HG03097 (cell line): ENCODE measurements at regions not wholly inside any gene's neighbourhood (a gene's known extent, or its start where the extent isn't known, plus 50 kb on each side); places are given as distances from the start of the nearest gene placed in this dataset.

Experiments used
- ATAC-seq: cut with Tn5 transposase; IDR thresholded peaks from one replicate; pipeline ENCODE4 v1.9.1; 2021; ENCODE audit not compliant: unreplicated experiment, low FRiP score

DNA sequence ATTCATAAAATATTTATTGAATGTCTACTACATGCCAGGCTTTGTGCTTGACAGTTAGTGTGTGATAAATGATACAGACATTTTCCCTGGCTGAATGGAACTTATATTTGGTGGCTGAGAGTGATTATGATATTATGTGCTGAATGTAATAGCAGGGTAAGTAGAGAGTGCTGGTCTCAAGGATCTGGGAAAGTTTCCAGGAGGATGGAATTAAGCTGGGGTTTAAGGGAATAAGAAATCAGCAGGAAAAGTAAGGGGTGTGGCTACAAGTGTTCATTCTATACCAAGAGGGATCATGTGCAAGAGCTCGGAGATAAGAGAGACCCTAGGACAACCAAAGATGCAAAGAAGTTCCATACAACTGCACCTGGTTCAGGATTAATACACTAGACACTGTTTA is 500.1 kb upstream of the CFAP20DC start:
- ATAC-seq = no peak

DNA sequence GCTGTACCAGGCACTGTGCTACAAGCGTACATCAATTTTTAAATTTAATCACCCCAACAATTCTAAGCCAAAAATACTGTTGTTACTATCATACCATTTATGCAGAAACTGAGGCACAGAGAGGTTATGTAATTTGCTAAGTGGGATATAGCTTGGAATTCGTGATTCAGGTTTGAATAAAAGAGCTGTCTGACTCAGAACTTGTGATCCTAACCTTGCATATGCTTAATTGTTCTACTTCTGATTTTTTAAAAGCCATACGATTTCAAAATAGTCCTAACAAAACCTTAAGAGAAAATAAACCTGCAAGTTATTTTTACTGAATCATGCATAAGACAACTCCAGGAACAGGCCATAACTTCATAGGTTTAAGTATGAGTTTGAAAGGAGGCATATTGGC is 498.0 kb upstream of the CFAP20DC start:
- no peak for ATAC-seq

DNA sequence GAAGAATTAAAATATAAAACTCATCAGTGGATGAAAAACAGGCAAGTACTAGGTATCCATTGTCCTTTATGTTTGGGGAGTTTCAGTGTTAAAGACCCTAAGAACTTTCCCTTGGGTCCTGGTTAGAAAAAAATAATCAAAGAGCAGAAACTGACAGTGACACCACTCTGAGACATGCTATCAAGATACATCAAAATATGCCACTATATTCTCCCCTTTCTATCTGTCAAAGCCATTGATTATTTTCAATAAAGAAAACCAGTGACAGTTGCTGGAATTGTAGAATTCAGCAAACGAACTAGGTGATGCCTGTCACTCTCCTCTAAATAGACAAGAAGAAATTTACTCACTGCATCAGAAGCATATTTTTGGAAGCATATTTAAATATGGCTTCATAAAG is 496.7 kb upstream of the CFAP20DC start:
- no peak for ATAC-seq

DNA sequence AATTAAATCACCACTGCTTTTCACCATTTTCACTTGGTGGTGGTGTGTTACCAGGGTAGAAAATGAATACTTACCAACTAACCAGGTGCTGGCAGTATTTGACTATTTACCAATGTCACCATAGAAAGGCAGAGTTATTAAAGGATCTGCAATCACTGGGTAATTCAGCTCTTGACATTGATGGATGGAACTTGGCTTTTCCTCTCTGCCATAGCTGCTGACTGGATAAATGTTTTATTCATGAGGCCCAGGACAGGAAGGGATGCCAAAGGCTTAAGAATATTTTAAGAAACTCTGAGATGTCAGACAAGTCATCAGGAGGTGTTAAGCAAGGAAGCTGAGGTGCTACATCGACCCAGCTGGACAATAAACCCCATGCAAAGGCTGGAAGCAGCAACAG is 495.5 kb upstream of the CFAP20DC start:
- no peak for ATAC-seq

DNA sequence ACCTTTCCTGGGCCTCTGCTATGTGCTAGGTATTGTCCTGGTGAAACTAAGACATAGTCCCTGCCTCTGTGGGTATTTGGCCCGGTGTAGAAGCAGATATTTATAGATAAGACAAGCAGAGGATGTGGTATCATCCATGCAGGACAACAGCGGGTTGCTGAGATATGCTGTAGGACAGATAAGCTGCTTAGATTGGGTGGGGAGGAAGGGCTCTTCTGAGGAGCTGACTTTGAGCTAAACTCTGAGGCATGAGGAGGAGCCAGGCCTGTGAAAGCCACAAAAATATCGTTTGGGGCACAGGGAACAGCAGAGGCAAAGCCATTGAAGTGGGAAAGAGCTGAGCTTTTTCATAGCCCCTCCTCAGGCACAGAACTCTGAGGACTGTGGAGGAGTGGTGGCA is 492.5 kb upstream of the CFAP20DC start:
- no peak for ATAC-seq

DNA sequence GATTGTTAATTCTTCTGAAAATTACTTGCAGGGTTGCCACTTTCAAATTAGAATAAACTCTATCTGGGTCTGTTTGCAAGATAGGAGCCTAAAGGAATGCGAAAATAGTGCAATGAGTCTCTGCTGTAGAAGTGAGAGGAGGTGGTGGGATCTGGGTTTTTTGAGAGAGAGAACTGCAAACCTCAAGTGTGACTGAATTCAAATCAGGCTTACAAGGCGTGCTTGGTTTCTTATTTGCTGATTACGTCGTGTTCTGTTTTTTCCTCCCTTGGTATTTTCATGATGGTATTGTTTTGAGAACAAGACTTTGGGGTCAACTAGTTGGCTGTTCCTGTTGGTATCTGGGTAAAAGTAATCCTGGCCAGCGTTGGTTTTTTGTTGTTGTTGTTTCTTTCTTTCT is 490.9 kb upstream of the CFAP20DC start:
- ATAC-seq = peak; percentile 62

DNA sequence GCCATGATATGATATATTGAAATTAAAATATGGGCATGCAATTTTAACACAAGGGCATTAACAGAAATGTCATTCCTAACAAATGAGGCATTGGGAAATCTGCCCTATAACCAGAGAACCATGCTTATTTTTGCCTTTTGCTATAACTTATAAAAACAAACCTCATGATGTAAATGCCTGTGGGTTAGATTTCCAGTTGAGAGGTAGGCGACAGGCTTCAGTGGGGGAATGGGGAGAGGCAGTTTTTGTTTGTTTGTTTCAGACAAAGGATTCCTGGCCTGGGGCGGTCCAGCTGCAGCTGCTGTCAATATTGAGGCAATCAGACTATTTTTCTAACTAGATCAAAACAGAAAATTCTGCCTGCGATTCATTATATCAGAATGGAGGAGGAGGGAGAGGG is 490.4 kb upstream of the CFAP20DC start:
- no peak for ATAC-seq

DNA sequence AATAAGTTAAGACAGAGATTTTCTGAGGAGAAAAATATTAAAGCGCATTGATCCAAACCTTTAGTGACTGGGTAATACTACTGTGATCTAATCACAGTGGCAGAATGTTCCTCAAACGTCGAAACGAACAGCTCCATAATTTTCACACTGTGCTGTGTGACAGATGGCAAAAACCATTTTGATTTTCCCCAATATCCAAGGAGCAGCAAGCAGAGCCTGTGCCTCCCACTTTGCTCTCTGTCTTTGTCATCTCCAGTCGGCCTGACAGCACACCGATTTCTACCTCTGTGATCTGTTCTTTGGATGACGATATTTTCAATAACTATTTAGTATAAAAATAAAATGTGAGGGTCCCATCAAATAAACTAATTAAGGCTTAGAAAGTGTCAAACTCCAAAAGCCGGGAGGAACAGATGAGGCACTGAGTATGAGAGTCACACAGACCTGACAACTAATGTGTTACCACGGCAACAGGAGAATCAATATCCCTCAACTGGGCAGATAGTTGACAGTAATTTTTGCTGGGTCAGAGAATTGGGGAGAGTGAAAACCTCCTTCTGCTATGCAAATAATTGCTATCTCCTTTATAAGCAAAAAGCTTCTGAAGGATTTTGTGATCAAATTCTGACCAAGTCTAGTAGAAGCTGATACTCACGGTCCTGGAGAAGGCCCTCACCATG is 489.1 kb upstream of the CFAP20DC start:
- no peak for ATAC-seq

DNA sequence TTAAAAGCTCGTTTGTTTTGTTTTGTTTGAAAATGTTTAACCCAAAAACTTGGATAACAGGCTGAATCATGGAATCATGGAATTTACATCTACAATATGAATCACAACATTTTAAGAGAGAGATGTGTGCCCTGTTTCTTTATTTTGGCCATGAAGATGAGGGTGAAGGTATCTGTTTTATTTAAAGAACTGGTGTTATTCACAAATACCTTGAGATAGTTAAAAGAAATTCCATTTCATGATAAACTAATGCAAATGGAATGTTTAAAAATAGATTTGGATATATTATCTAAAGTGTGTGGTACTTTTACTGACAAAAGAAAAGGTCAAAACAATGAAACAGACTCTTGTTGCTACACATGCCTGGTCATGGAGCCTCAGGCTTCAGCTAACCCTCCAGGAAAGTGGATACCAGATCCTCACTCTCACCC is 486.0 kb upstream of the CFAP20DC start:
- ATAC-seq = no peak

DNA sequence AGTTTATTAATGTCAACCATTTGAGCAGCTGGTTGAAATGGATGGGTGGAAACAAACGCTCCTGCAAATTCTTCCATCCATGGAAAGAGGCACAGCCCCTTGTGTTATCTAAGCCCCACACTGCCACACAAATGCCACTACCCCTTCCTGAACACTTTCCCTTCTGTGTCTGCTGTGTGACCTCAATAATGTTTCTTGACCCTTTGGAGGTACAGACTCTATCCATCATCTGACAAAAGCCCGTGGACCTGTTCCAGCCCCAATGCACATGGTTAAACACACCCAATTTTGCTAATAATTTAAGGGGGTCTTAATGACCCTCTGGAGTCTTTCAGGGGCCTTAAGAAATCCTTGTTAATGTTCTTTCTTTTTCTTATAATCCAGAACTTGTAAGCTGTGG is 482.2 kb upstream of the CFAP20DC start:
- ATAC-seq = no peak

DNA sequence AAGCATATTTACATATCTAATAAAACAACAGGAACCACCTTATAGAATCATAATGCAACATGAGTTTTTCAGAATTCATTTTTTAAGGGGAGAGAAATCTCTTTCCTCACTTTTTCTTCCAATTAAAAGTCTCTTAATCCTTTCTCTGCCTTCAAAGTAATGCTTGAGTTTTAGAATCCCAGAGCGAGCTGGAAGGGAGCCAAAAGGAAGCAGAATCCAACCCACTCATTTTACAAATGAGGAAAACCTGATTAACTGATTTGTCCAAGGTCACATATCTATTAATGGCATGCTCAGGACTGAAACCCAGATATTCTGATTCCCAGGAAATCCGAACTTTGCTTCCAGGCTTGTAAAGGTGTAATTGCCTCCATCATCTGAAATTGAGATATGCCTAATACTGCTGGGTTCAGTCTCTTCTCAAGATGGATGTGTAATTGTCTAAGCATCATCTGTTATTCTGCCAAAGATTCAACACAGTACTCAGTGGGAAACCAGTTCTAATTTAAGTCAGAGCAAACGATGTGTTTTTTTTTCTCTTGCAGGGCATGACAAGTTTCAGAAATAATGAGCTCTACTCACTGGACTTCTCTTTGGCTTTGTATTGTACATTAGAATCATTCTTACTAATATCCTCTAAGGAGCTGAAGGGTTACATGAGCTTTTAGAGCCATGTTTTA is 481.4 kb upstream of the CFAP20DC start:
- ATAC-seq = no peak

DNA sequence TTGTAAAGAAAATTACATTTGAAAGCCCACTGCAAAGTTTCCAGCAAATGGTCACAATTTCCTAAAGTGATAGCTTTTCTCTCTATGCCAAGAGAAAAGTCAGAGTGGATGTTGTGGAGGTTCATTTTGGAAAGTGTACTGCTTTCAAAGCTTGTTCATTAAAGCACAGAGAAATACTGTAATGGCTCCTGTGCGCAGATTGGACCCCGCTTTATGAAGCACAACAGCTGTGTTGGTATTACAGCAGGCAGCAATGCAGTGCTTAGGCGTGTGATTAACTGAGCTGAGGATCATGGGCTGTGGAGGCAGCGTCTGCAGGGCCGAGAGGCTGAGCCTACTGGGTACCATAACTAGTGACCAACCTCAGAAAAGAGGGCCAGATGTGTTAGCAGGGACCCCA is 478.4 kb upstream of the CFAP20DC start:
- ATAC-seq = no peak

DNA sequence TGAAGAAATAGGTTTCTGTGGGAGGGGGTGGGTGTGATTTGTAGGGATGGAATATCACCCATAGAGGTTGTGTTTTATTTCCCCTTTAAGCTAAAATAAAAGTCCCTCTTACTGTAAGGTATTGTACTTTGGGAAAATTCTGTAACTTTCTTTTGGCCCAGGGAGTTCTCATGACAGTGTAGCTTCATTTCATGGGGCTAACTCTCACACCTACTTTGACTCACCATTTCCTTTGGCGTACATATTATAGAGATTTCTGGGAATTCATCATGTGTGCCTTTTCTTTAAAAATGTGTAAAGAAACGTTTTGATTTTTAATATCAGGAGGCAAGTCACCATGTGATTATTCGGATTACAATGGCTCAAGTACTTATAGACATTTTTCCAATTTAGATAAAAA is 477.7 kb upstream of the CFAP20DC start:
- ATAC-seq = no peak

DNA sequence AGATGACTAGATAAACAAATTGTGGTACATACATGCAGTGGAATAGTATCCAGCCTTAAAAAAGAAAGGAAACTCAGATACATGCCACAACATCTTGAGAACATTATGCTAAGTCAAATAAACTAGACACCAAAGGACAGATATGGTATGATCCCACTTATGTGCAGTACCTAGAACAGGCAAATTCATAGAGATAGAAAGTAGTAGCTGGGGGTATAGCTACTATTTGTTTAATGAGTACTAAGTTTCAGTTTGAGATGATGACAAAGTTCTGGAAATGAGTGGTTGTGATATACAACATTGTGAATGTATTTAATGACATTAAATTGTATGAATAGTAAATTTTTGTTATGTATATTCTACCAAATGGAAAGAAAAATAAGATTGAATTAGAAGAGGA is 477.2 kb upstream of the CFAP20DC start:
- no peak for ATAC-seq

DNA sequence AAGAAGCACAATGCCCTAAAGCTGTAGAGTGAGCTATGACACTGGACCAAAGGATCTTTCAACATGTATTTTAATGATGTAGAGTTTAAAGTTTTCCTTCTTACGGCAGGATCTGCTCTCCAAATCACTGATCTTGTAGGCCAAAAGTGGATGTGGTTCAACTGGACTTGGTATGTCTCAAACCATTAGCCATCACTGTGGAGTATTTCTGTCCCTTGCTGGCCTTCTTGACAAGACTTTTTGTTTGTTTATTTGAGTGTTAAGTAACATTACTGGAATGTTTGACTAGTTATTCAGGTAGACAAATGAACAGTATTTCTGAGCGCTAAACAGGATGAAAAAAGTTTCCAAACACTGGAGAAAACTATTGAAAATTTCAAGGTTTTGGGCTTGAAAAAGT is 472.7 kb upstream of the CFAP20DC start:
- ATAC-seq = no peak

DNA sequence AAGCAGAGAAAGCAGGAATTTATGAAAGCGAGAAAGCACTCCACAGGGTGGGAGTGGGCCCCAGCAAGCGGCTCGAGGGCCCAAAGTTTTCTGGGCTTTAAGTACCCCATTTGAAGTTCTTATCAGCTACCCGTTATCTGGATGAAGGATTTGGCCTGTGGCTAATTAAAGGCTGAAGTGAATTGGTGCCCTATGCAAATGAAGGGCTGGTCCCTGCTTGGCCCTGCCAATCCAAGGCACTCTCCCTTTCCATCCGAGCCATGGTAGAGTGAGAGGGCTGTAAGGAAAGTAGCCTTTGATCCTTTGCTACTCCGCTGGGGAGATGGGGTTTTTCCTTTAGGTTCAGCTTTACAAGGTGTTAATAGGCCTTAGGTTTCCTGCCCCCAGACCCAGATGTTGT is 469.3 kb upstream of the CFAP20DC start:
- ATAC-seq = no peak

DNA sequence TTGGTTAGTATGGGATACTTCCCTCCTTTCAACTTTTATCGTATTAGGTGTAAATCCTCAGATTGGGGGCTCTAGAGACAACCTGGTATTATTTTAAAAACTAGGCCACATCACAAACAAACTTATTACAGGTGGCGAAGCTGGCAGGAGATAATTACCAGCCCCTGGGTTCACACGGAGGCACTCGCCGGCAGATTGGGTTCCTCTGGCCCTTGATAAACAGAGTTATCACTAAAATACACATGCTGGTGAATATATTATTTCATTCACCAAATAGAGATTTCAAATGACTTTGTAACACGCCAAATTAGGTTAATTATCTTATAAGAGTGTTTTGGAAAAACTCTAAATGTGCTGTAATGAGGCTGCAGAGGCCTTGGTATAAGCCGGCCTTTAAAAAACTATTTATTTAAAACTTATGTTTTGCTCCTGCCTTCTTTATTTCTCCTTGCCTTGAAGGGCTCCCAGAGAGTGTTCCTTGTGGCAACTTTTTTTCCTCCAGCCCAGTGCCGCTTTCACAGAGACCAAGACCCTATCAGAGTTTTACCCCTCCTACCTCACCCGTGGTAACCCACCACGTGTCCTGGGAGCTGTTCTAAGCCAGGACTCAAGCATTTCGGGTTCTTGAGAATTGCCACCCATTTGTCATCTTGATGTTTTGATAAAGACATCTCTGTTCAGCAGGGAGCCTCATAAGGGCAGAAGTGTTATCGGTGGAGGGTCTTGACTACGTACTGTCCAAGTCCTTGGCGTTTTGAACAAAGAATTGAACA is 468.6 kb upstream of the CFAP20DC start:
- ATAC-seq = no peak

DNA sequence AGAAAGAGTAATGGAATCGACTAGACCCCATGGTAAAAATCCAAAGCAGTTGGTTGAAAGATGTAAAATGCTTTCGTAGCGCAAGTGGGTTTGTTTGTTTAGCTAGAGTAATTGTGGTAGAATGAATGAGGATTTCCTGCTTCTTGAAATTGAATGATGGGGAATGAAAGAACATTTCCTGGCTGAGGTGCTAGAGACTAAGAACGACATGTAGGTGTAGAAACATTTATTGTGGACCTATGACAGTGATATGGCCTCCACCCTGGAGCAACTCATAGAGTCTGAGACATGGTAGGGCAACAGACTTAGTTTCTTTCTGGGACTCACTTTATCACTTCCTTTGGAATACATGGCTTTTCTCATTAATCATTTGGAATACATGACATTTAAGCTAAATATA is 467.6 kb upstream of the CFAP20DC start:
- ATAC-seq = no peak

DNA sequence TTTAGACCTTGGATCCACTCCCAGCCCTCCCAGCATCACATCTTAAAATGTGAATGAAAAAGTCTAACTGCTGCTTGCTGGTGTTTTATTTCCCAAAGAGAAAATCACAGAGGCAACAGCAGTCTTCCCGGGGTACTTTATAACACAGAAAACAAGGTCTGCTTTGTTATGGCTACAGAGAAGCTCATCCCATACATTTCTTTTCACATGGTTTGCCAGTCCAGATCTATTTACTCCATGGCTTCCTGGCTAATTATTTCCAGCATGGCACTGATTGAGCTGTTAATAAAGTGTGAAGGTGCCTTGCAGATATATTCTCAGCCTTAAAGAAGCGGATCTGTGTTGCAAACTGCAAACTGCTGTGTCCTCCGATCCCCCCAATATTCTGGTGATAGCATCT is 466.1 kb upstream of the CFAP20DC start:
- no peak for ATAC-seq

DNA sequence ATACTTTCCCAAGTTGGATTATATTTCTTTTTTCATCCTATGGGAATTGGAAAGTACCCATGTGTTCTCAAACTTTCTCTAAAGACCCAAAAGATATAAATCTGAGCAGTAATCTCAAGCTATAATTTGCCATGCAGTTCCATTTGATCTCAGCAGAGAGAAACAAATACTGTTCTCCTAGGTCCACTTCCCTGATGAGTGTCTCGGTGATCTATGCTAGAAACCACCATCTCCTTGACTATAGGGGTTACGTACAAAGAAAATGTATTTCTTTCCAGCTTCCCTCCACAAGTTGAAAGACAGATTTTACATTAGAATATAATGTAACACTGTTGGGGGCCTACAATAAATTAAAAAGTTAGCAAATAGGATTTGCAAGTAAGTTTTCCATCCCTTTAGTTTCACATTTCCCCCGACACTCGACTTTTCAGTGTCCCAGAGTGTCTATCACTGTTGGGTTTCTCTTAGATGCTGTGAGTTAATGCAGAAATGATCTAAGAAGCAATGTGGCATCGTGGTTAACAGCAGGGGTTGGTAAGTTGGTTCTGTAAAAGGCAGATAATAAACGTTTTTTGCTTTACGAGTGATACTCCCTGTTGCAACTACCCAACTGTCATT is 465.1 kb upstream of the CFAP20DC start:
- ATAC-seq = no peak

DNA sequence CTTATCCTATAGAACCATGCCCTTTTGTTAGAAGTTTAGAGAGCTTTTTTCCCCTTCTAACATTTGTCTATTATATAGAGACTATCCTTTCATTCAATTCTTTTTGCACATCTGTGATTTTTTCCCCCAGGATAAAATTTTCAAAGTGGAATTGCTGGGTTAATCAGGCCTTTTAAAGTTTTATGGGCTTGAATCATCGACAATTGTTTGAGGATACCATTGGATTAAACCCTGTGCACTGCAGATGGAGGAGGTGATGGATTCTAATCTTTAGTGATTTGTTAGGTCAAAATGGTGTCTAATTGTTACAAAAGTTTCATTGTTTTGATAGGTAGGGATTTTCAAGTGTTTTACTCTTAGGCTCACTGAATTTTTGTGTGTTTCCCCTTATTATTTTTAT is 463.7 kb upstream of the CFAP20DC start:
- ATAC-seq = no peak
